Glutamatergic neuron (in vitro differentiated cells): ENCODE measurements at regions not wholly inside any gene's neighbourhood (a gene's known extent, or its start where the extent isn't known, plus 50 kb on each side); places are given as distances from the start of the nearest gene placed in this dataset.
"Not testable (repeated sequence)": the region's sequence is repeated elsewhere in the genome, so short reads cannot be mapped to it uniquely, and the experiment has no call there.

Experiments used
- DNase-seq: peaks from one replicate; pipeline ENCODE4 v3.0.0; 2022
- H3K27ac Mint-ChIP-seq: one replicate; pipeline ENCODE4 v1.8.0; 2020; ENCODE audit warnings: mild to moderate bottlenecking, mixed read lengths, inconsistent platforms; ENCODE audit not compliant: unreplicated experiment
- H3K27me3 Mint-ChIP-seq: one replicate; pipeline ENCODE4 v1.8.0; 2020; ENCODE audit warnings: mild to moderate bottlenecking, moderate library complexity, mixed read lengths, inconsistent platforms; ENCODE audit not compliant: unreplicated experiment
- H3K36me3 Mint-ChIP-seq: one replicate; pipeline ENCODE4 v1.8.0; 2020; ENCODE audit warnings: mild to moderate bottlenecking, mixed read lengths, inconsistent platforms; ENCODE audit not compliant: unreplicated experiment
- H3K4me1 Mint-ChIP-seq: one replicate; pipeline ENCODE4 v1.8.0; 2020; ENCODE audit warnings: mild to moderate bottlenecking, low read depth, mixed read lengths, inconsistent platforms; ENCODE audit not compliant: unreplicated experiment
- H3K4me3 Mint-ChIP-seq: one replicate; pipeline ENCODE4 v1.8.0; 2020; ENCODE audit warnings: mild to moderate bottlenecking, mixed read lengths, inconsistent platforms; ENCODE audit not compliant: unreplicated experiment
- H3K9me3 Mint-ChIP-seq: one replicate; pipeline ENCODE4 v1.8.0; 2020; ENCODE audit warnings: mild to moderate bottlenecking, moderate library complexity, mixed read lengths, inconsistent platforms; ENCODE audit not compliant: unreplicated experiment
- CTCF ChIP-seq: fragments of 200-600 bp; sonication (generic); IDR thresholded peaks from one replicate; pipeline ENCODE4 v1.5.0; 2021; ENCODE audit not compliant: partially characterized antibody, unreplicated experiment

DNA sequence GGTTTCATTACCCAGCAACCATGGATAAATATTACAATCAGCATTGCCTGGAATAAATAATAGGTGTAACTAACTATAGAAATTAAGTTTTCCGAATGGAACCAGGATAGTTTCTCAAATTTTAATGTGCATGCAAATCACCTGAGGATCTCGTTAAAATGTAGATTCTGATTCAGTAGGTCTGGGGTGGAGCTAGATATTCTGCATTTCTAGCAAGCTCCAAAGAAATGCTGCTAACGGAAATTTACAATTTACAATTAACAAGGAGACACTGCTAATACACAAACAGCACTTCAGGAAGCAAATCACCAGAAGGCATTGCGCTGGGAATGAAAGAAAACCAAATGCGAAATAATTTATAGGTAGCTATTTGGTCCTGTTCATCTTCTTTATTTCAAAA, 597.5 kb upstream of the KLF12 start:
- Mint-ChIP-seq H3K9me3 (no peaks in the 10 kb centered on the region), H3K4me3 (no peak overlapping the region), H3K27ac (no peak overlapping the region), H3K36me3 (no peaks in the 10 kb centered on the region), H3K4me1 (peaks cover 2% of the 10 kb centered on the region), H3K27me3 (no peaks in the 10 kb centered on the region)
- no peak for TF ChIP-seq CTCF
- no peak for DNase-seq

DNA sequence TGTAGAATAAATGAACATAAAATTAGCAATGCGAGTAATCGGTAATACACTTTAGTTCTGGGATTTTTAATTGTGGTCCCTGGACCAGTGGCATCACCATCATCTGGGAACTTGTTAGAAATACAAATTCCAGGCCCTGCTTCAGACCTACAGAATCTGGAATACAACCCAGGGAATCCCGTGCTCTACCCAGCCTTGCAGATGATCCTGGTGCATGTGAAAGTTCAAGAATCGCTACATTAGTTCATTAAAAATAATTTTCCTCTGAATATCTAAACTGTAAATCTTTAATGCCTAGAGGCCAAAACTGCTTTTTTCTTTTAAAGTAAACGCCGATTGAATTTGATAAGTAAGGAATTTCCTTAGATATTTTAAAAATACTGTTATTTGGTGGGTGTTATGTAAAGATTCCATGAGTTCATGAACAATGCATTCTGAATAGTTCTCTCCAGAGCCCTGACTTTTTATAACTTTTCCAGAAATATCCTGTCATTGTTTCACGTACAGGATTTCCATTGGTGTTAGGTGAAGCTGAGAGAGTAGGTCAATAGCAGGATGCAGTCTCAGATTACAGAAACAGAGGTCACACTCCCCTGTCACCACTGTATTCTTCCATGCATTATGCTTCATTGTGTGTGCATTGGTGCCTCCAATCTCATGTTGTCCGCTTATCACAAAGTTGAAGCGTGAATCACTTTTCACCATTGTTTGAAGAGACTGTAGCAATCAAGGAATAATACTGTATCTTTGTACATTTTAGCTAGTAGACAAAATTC, 596.5 kb upstream of the KLF12 start:
- H3K27me3 Mint-ChIP-seq = no peaks in the 10 kb centered on the region
- H3K27ac Mint-ChIP-seq = no peak overlapping the region
- no peak for TF ChIP-seq CTCF
- H3K36me3 Mint-ChIP-seq = no peaks in the 10 kb centered on the region
- no peak overlapping the region for H3K4me3 Mint-ChIP-seq
- no peak for DNase-seq
- peaks cover 2% of the 10 kb centered on the region for H3K4me1 Mint-ChIP-seq
- no peaks in the 10 kb centered on the region for H3K9me3 Mint-ChIP-seq

- peaks cover 2% of the 10 kb centered on the region for H3K27me3 Mint-ChIP-seq
- no peaks in the 10 kb centered on the region for H3K36me3 Mint-ChIP-seq
- no peak overlapping the region for H3K4me3 Mint-ChIP-seq
- TF ChIP-seq CTCF = no peak
- no peaks in the 10 kb centered on the region for H3K9me3 Mint-ChIP-seq
- H3K4me1 Mint-ChIP-seq = no peaks in the 10 kb centered on the region
- H3K27ac Mint-ChIP-seq = no peak overlapping the region
- no peak for DNase-seq
Observed at GRCh38 chr13:74726206-74726605, 592.0 kb upstream of the KLF12 start.

GRCh38 chr13:74718232-74718842, 584.1 kb upstream of the KLF12 start:
- H3K27ac Mint-ChIP-seq, DNase-seq, H3K4me1 Mint-ChIP-seq, H3K9me3 Mint-ChIP-seq, H3K4me3 Mint-ChIP-seq, H3K27me3 Mint-ChIP-seq, H3K36me3 Mint-ChIP-seq: not testable (repeated sequence)

GRCh38 chr13:74715718-74716117, 581.5 kb upstream of the KLF12 start:
- peaks cover 1% of the 10 kb centered on the region for H3K9me3 Mint-ChIP-seq
- H3K4me1 Mint-ChIP-seq = no peaks in the 10 kb centered on the region
- TF ChIP-seq CTCF = no peak
- H3K27me3 Mint-ChIP-seq = no peaks in the 10 kb centered on the region
- no peak for DNase-seq
- H3K27ac Mint-ChIP-seq = no peak overlapping the region
- peaks cover 6% of the 10 kb centered on the region for H3K36me3 Mint-ChIP-seq
- H3K4me3 Mint-ChIP-seq = no peak overlapping the region
